Epithelial cell of esophagus (primary cell): ENCODE measurements at regions not wholly inside any gene's neighbourhood (a gene's known extent, or its start where the extent isn't known, plus 50 kb on each side); places are given as distances from the start of the nearest gene placed in this dataset.

Experiments
- DNase-seq: peaks from one replicate; pipeline ENCODE4 v3.0.0; 2010; ENCODE audit warnings: low read depth
- H3K4me3 ChIP-seq: 2 replicates; pipeline ENCODE4 v1.5.1; 2011; ENCODE audit warnings: mild to moderate bottlenecking, low read length, control low read depth
- TF ChIP-seq, protein P1 (sequence below): IDR thresholded peaks from 2 replicates; pipeline ENCODE4 v1.5.1; 2011; ENCODE audit warnings: low read depth, mild to moderate bottlenecking, low read length, control low read depth, inconsistent platforms; ENCODE audit not compliant: insufficient read depth; ENCODE audit errors: missing control alignments

- DNase-seq = no peak
- TF ChIP-seq, protein P1, sequence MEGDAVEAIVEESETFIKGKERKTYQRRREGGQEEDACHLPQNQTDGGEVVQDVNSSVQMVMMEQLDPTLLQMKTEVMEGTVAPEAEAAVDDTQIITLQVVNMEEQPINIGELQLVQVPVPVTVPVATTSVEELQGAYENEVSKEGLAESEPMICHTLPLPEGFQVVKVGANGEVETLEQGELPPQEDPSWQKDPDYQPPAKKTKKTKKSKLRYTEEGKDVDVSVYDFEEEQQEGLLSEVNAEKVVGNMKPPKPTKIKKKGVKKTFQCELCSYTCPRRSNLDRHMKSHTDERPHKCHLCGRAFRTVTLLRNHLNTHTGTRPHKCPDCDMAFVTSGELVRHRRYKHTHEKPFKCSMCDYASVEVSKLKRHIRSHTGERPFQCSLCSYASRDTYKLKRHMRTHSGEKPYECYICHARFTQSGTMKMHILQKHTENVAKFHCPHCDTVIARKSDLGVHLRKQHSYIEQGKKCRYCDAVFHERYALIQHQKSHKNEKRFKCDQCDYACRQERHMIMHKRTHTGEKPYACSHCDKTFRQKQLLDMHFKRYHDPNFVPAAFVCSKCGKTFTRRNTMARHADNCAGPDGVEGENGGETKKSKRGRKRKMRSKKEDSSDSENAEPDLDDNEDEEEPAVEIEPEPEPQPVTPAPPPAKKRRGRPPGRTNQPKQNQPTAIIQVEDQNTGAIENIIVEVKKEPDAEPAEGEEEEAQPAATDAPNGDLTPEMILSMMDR = no peak
- no peak overlapping the region for H3K4me3 ChIP-seq
These were observed 319.3 kb upstream of the CCL2 start for GRCh38 chr17:33935822-33936221.

DNA sequence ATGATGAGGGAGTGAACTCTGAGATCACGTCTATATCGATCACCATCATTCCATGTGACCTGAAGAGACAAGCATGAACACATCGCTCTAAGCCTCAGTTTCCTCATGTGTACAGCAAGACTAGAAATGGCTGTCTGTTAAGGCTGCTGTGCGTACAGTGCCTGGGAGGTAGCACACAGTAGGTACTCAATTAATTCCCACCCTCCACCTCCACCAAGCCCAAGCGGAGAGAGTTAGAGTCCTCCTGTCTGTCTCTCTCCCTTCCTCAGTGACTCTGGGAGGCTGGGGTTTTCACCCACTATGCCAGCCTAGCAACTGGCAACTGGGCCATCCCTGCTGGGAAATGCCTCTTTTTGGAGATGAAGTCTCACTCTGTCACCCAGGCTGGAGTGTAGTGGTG lies 318.3 kb upstream of the CCL2 start:
- TF ChIP-seq, protein P1 = no peak
- no peak for DNase-seq
- H3K4me3 ChIP-seq = no peak overlapping the region

- H3K4me3 ChIP-seq = no peak overlapping the region
- DNase-seq = no peak
- TF ChIP-seq, protein P1 = no peak
These were observed 315.1 kb upstream of the CCL2 start for GRCh38 chr17:33939959-33940358.

DNA sequence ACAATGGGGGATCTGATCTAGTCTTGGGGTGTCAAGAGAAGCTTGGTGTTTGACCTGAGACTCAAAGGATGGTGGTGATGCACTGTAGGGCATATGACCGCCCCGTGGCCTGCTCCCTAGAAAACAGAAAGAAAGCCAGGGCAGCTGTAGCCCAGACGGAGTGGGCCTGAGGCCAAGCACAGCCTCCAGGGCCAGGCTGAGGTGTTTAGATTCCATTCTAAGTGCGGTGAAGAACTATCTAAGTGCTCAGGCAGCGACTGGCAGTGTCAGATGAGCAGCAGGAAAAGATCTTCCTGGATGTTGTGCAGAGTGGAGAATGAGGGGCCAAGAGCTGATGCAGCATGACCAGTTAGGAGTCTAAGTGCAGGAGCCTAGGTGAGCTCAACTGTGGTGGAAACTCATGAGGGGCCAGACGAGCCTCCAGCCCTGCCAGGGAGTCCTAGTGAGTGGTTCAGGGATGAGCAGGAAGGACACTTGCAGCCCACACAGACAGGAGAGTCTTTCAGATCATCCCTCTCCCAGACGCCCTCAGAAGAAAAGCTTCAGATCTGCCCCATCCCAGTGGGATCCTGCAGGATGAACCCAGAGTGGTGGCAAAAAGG lies 314.2 kb upstream of the CCL2 start:
- DNase-seq = no peak
- TF ChIP-seq, protein P1 = no peak
- H3K4me3 ChIP-seq = no peak overlapping the region

GRCh38 chr17:33941744-33942143 lies 313.3 kb upstream of the CCL2 start:
- no peak overlapping the region for H3K4me3 ChIP-seq
- TF ChIP-seq, protein P1 = no peak
- DNase-seq = no peak

- H3K4me3 ChIP-seq = no peak overlapping the region
- TF ChIP-seq, protein P1 = no peak
- no peak for DNase-seq
These were observed 312.7 kb upstream of the CCL2 start for GRCh38 chr17:33942414-33942813.

GRCh38 chr17:33944412-33944811 lies 310.7 kb upstream of the CCL2 start:
- TF ChIP-seq, protein P1 = no peak
- no peak for DNase-seq

More at GRCh38 chr17:33944412-33944811, 310.7 kb upstream of the CCL2 start:
- no peak overlapping the region for H3K4me3 ChIP-seq
